NCI-H748 (cell line): ENCODE measurements at regions not wholly inside any gene's neighbourhood (a gene's known extent, or its start where the extent isn't known, plus 50 kb on each side); places are given as distances from the start of the nearest gene placed in this dataset.

ENCODE experiments used
- DNase-seq: peaks from one replicate; lab custom pipeline; 2025; ENCODE audit not compliant: unreplicated experiment; lab: John Stamatoyannopoulos, UW

DNA sequence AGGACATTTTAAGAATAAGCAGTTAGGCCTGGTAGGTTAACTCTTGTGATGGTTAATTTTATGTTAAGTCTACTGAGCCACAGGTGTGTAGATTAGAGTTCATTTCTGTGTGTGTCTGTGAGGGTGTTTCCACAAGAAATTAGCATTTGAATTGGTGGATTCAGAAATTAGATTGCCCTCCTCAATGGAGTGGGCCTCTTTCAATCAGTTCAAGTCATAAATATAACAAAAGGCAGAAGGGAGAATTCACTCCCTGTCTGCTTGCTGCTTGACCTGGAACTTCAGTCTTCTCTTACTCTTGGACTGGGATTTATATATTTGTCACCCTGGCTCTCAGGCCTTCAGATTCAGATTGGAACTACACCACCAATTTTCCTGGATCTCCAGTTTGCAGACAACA lies 55.3 kb upstream of the POM121L12 start:
- DNase-seq, result peak; percentile 21

GRCh38 chr7:52973126-52973525 lies 62.3 kb upstream of the POM121L12 start:
- no peak for DNase-seq

DNA sequence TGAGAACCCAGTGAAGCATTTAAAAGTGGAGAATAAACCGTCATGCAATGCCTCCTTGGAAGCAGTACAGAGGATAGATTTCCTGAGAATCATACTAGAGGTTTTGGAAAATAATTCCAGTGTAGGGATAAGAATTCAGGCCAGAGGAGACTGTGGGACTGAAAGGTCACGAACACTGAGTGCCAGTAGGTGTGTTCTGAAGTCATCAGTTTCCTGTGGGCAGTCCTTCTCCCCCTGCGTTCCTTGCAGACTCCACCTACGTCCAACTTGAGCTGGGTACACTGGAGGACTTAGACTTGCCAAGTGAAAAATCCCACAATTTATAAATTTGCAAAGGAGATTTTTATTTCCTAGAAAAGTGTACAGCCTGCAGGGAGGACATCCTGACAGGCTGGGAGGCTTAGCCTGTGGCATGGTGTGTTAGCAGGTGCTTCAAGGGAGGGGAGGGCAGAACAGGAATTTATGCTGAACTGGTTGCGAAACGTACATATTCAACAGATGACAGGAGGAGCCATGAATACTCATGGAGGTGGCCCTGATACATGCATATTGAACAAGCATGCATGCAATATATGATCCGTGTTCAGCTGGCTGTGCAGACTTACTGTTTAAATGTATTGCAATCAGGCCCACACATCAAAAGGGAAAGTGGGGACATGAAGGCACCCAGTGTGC lies 72.9 kb upstream of the POM121L12 start:
- DNase-seq, result no peak

DNA sequence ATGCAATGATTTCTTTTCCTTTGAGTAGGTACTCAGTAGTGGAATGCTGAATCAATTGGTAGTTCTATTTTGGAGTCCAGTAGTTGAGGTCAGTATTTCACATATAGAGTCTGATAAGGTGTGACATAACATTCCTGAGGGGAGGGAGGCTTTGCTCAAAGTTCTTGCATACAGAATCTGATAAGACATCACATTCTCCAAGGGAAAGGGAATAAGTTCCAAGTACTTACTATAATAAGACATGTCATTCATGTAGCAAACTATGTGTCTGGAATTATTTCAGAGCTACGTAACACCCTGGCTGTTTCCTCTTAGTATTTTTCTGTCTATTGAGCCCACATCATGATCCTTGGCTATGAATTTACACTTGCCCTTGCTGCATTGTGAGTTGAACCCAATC lies 74.3 kb upstream of the POM121L12 start:
- no peak for DNase-seq

GRCh38 chr7:52959878-52960660 lies 75.4 kb upstream of the POM121L12 start:
- no peak for DNase-seq

DNA sequence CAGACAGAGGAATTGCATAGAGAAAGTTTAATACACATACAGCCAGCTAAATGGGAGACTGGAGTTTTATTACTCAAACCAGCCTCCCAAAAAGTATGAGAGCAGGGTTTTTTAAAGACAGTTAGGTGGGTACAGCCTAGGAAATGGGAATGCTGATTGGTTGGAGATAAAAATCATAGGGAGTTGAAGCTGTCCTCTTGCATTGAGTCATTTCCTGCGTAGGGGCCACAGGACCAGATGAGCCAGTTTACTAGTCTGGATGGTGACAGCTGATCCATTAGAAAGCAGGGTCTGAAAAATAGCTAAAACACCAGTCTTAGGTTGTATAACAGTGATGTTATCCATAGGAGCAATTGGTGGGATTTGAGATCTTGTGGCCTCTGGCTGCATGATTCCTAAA lies 76.1 kb upstream of the POM121L12 start:
- DNase-seq, result no peak

DNA sequence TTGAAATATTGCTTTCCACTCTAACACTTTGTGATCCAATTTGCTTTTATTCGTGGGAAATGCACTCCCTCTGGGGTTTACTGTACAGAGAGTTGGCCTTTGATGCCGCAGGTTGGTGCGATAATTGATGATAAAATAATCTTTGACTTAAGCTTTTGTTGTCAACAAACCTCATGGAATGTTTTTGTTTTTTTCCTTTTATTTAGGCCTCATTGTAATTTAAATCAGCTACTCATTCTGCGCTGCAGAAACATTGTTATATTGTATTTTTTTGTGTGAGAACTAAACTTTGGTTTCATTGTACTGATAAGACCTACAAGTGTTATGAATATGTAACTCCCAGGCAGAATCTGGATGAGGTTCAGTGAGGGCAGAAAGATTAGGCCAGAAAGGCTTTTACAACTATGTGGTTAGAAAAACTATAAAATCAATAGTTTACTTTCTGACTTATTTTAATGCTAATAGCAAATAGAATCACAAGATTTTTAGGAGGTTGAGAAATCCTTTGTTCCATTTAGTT lies 76.8 kb upstream of the POM121L12 start:
- no peak for DNase-seq

DNA sequence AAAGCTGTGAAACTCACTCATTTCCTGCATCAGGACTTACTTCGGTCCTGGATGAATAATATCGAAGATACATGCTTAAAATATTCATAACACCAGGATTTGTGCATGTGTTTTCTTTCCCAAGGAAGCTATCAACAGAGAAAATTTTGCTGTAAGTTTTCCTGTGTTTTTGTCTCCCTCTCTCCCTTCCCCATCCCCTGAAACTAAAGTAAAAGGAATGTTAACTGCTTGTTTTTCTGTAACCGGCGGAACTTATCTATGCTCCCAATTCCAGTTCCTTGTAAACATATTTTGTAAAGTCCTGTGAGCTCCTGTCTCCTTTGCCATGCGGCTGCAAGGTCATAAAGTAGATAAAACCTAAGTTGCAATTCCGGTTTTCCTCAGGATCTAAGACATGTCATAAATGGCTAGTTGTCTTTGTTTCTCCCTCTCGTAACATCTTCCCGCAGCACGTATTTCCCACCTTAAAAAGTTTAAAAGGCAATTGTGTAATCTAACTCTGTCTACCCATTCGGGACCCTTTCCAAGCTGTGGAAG lies 79.0 kb upstream of the POM121L12 start:
- no peak for DNase-seq

GRCh38 chr7:52955522-52955921 lies 79.9 kb upstream of the POM121L12 start:
- no peak for DNase-seq

DNA sequence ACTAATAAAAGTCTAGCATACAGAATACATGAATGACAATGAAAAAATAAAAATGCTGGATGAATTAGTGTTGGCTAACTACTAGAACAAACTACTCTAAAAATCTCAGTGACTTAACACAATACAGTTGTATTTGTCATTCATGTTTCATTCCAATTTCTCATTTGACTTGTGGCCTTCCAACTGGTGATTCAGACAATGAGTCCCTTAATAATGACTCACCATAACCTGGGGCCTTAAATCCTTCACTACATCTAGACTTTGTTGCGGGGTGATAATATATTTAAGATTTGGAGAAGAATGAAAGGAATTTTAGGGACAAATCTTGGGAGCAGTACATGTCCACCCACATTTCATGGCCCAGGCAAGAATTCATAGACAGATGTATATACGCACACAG lies 90.5 kb upstream of the POM121L12 start:
- no peak for DNase-seq

DNA sequence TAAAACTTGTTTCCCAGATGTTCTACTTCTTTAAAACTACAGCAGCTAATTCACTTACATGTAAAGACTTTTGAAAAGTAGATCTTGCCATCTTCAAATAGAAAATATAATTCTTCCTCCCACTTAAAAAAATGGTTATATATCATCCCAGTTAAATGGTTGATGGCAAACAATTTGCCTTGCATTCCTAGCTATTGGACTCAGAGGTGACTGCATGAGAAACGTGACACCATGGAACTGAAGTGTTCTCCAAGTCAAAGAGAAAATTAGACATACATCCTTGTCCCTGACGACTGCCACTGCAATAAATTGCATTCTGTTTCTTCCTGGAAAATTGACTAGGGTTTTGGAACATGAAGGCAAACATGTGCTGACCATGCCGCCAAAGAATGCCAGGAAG lies 95.0 kb upstream of the POM121L12 start:
- DNase-seq, result no peak

DNA sequence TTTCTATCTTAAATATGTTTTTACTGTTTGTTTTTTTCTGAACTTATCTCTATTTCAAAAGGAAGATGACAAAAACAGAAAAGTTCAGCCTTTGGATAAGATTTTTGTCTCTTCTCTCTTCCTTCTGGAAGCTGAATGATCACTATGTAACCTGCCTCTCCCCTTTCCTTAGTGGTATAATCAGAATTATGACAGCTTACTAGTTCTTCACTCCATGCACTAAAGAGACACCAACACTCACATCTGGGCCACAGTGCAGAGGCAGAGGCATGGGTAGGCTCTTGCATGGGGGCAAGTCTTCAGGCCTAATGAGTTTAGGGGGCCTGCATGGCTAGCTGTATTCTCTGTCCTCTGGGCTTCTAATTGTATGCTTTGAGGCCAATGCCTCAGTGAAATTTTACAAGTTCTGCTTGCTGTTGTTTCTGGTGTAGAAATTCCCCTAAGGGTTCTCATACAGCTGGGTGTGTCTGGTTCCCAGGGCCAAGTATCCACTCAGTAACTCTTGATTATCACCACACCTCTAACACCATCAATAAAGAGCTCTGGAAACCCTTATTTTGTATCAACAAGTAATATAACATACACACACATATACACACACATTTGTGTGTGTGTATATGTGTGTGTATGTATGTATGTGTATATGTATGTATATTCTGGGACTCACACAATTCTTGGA lies 96.8 kb upstream of the POM121L12 start:
- DNase-seq, result no peak

GRCh38 chr7:52936750-52937149 lies 98.7 kb upstream of the POM121L12 start:
- DNase-seq, result no peak

DNA sequence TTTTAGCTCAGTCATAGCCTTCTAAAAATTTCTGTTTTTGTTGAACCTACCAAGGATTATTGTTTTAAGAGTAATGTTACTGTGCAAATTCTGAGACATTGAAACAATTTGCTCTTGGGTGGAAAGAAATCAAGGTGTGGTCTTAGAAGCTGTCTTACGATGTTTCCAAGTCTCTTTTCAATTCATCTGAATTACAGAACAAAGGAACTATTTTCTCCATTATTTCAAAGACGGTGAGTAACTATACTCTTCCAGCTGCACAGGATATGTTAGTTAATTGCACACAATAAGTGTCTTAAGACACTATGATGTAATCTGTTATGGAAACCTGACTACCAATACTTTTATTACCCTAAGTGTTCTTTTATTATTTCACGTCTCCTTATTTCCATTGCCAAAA lies 106.8 kb upstream of the POM121L12 start:
- DNase-seq, result no peak

DNA sequence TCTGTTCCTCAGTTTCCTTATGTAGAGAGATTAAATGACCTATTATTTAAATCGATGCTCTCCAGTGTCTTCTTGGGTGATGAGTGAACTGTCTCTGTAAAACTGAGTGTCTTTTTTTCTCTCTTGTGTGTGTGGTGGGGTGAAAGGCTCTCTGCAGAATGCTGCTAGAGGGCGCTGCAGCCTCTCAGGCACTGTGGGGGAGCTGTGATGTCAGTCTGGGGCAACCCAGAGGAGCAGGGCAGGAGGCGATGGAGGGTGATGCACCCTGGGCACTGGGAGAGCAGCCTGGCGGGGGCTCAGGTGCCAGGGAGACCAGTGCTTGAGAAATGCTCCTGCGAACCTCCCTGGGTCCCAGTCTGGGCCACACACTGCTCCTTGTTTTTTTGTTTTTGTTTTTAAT lies 110.1 kb upstream of the POM121L12 start:
- peak; percentile 33 for DNase-seq

DNA sequence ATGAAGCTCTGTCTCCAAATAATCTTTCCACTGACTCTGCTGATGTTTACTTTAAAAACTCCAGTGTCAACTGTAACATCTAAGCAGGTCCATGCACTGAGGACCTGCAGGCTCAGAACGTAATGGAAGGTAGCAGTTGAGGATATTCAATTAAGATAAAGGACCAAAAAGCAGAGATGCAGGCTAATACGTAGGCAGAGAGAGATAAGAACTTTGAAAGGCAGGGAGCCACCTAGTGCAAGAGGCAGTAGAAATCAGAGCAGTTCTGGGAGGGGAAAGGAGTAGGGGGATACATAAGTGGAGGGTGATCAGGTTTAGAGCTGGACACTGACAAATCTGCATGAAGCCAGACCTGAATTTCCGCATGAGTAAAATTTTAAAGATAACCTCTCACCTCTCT lies 114.5 kb upstream of the POM121L12 start:
- DNase-seq, result no peak

- DNase-seq, result peak; percentile 8
These were observed 117.4 kb upstream of the POM121L12 start for GRCh38 chr7:52917982-52918578.

GRCh38 chr7:52911795-52912194 lies 123.6 kb upstream of the POM121L12 start:
- no peak for DNase-seq

- DNase-seq, result no peak
These were observed 124.1 kb upstream of the POM121L12 start for GRCh38 chr7:52911326-52911725.

DNA sequence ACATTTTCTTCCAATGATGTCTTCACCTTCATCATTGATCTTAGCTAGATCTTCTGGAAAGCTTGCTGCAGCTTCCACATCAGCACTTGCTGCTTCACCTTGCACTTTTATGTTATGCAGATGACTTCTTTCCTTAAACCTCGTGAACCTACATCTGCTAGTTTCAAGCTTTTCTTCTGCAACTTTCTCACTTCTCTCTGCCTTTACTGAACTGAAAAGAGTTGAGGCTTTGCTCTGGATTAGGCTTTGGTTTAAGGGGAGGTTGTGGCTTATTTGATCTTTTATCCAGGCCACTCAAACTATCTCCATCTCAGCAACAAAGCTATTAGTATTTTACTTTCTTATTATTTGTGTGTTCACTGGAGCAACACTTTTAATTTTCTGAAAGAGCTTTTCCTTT lies 125.5 kb upstream of the POM121L12 start:
- no peak for DNase-seq

DNA sequence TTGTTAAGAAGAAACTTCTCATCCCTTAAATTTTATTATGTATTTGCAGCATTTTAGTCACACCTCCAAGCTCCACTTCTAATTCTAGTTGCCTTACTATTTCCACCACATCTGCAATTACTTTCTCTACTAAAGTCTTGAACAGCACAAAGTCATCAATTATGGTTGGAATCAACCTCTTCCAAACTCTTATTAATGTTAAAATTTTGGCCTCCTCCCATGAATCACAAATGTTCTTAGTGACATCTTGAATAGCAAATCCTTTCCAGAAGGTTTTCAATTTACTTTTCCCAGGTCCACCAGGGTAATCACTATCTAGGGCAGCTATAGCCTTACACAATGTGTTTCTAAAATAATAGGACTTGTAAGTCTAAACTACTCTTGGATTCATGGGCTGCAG lies 126.3 kb upstream of the POM121L12 start:
- DNase-seq, result no peak
